Prostate gland (tissue), 2 donors: ENCODE measurements at regions not wholly inside any gene's neighbourhood (a gene's known extent, or its start where the extent isn't known, plus 50 kb on each side); places are given as distances from the start of the nearest gene placed in this dataset.

Experiments used
- DNase-seq: peaks from one replicate; pipeline ENCODE4 v3.0.0-alpha.2; 2019; ENCODE audit warnings: low spot score
- H3K27ac ChIP-seq, 2 donors: fragments of 200-600 bp; sonication (generic); 2 replicates each; pipeline ENCODE4 v1.5.1; 2017 to 2019
- H3K27me3 ChIP-seq: fragments of 200-600 bp; sonication (generic); replicated peaks from 2 replicates; pipeline ENCODE4 v1.5.1; 2019; ENCODE audit not compliant: insufficient read depth
- H3K36me3 ChIP-seq, 2 donors: fragments of 200-600 bp; sonication (generic); 1 replicate in 1 of 2; 2 replicates in 1 of 2; pipeline versions ENCODE4 v1.5.1 to v1.8.1; 2017 to 2019
- H3K4me1 ChIP-seq: fragments of 200-600 bp; sonication (generic); replicated peaks from 2 replicates; pipeline ENCODE4 v1.5.1; 2019
- H3K4me3 ChIP-seq, 2 donors: fragments of 200-600 bp; sonication (generic); 2 replicates each; pipeline ENCODE4 v1.5.1; 2017 to 2019
- H3K9me3 ChIP-seq: fragments of 200-600 bp; sonication (generic); 2 replicates; pipeline ENCODE4 v1.5.1; 2017
- CTCF ChIP-seq, 4 experiments: fragments of 200-600 bp in 2 of 4; fragments of 450-650 bp in 2 of 4; sonication (generic) in 2 of 4; IDR thresholded peaks; 1 replicate in 3 of 4; 2 replicates in 1 of 4; pipeline ENCODE4 v1.5.1; 2016 to 2019; ENCODE audit warnings: antibody characterized with exemption in 4 of 4, mild to moderate bottlenecking in 2 of 4, moderate library complexity in 2 of 4
- POLR2A ChIP-seq: fragments of 450-650 bp; IDR thresholded peaks from one replicate; pipeline ENCODE4 v1.6.1; 2016; ENCODE audit warnings: antibody characterized with exemption, mild to moderate bottlenecking
- POLR2AphosphoS5 ChIP-seq: sonication (generic); formaldehyde crosslinking; IDR thresholded peaks from one replicate; pipeline ENCODE4 v1.6.1; 2017; ENCODE audit warnings: antibody characterized with exemption
- WGBS: methylation state at CpG from one replicate; pipeline ENCODE4 v1.1.5; 2018; 5-methylcytosine and 5-hydroxymethylcytosine counted together
- intact Hi-C: fragments of 100-400 bp; cut with DNase I; formaldehyde crosslinking; loops from one replicate; pipeline ENCODE4 v1.14.2; 2022

DNA sequence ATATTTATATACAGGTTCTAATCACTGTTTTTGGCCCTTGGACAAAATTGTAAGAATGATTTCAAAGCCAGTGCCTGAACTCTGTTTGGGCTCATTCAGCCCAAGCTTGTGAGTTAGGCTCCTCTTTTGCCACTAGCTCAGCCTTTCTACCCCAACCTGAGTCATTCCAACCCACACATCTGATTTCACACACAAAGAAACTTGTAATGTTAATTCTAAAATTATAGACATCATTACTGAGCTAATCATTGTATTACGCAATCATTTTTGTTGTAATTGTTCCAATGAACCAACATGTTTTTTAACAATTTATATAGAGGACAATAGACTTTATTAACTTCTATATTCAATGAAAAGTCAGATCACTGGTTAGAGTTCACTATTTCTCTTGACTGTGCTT is 441.1 kb downstream of the ETNK1 start:
- no peaks in the 10 kb centered on the region for H3K27me3 ChIP-seq
- no peaks in the 10 kb centered on the region for H3K9me3 ChIP-seq
- no peaks in the 10 kb centered on the region for H3K4me1 ChIP-seq
- TF ChIP-seq POLR2AphosphoS5 (no peak), POLR2A (no peak), CTCF (IDR thresholded peaks at IDR 0.05) (no peak)
- no peak overlapping the region for H3K4me3 ChIP-seq
- 69% methylated on average over 1 of the region's 1 CpG for WGBS
- DNase-seq, result no peak
- intact Hi-C loops, result no loop called here
- no peaks in the 10 kb centered on the region for H3K36me3 ChIP-seq
- no peak overlapping the region for H3K27ac ChIP-seq

DNA sequence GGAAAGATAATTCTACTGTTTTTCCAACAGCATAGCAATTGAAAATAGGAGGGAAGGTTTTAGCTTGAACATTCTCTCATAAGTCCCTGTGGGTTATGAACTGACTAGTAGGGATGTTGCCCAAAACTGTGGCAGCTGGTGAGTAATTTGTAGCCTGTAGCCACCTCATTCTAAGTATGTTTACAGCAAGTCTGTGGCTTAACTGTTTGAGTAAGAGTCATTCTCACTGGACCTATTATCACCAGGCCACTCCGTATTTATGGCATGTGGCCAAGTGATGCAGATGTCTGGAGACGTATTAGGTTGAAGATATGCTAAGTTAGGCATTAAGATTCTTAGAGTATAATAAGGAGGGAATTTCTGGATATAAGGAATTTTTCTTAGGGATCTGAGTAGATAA is 458.3 kb downstream of the ETNK1 start:
- DNase-seq, result no peak

DNA sequence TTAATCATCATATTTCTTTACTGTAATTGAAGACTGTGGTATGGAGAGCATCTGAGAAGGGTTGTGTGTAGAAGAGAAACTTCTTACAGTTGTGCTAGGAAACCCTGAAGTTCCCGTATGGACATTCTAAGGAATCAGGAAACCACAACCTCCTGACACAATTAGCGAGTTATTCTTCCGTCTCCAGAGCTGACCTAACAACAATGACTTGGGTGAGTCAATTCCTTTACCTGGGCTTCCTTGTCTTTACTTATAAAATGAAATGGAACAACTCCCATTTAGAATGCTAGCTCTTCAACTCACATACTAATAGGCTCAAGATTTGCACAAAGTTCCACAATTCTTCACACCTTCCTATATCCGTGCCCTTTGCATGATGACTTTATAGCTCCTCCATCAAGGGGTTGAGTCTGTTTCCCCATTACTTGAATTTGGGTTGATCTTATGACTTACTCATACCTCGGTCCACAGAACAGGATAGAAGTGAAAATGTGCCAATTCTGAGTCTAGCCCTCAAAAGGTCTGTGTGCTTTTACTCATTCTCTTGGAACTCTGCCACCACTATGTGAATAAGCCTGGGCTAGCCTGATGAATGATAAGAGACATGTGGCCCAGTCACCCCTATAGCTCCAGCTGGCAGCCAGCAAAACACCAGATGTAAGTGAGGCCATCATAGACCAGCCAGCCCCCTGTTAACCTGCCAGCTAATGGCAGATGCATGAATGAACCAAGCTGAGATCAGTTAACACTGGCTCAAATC is 459.4 kb downstream of the ETNK1 start:
- Histone ChIP-seq H3K27ac (no peak overlapping the region), H3K4me1 (no peaks in the 10 kb centered on the region), H3K27me3 (no peaks in the 10 kb centered on the region), H3K9me3 (no peaks in the 10 kb centered on the region), H3K36me3 (no peaks in the 10 kb centered on the region), H3K4me3 (no peak overlapping the region)
- DNase-seq, result no peak
- WGBS, result 69% methylated on average over 5 of the region's 5 CpGs
- TF ChIP-seq POLR2AphosphoS5, result no peak
- TF ChIP-seq POLR2A, result no peak
- TF ChIP-seq CTCF (IDR thresholded peaks at IDR 0.05), result no peak
- intact Hi-C loops, result no loop called here

More for the DNA sequence above, 458.3 kb downstream of the ETNK1 start:
- H3K9me3 ChIP-seq, result no peaks in the 10 kb centered on the region
- H3K4me3 ChIP-seq, result no peak overlapping the region
- no peak overlapping the region for H3K27ac ChIP-seq
- H3K27me3 ChIP-seq, result no peaks in the 10 kb centered on the region
- H3K36me3 ChIP-seq, result no peaks in the 10 kb centered on the region
- intact Hi-C loops, result no loop called here
- no peaks in the 10 kb centered on the region for H3K4me1 ChIP-seq
- no peak for TF ChIP-seq POLR2A
- TF ChIP-seq CTCF (IDR thresholded peaks at IDR 0.05), result no peak
- TF ChIP-seq POLR2AphosphoS5, result no peak
- WGBS, result 43% methylated on average over 2 of the region's 2 CpGs

- 98% methylated on average over 1 of the region's 1 CpG for WGBS
- no peaks in the 10 kb centered on the region for H3K4me1 ChIP-seq
- TF ChIP-seq POLR2AphosphoS5 (no peak), CTCF (IDR thresholded peaks at IDR 0.05) (no peak), POLR2A (no peak)
- no peak overlapping the region for H3K4me3 ChIP-seq
- intact Hi-C loops, result no loop called here
- H3K9me3 ChIP-seq, result no peaks in the 10 kb centered on the region
- H3K36me3 ChIP-seq, result no peaks in the 10 kb centered on the region
- no peaks in the 10 kb centered on the region for H3K27me3 ChIP-seq
- H3K27ac ChIP-seq, result no peak overlapping the region
- DNase-seq, result no peak
Observed at GRCh38 chr12:23088594-23088993, 463.6 kb downstream of the ETNK1 start.

- H3K27ac ChIP-seq, result no peak overlapping the region
- H3K27me3 ChIP-seq, result no peaks in the 10 kb centered on the region
- no peak overlapping the region for H3K4me3 ChIP-seq
- H3K4me1 ChIP-seq, result no peaks in the 10 kb centered on the region
- TF ChIP-seq POLR2AphosphoS5, result no peak
- no peak for TF ChIP-seq CTCF (IDR thresholded peaks at IDR 0.05)
- TF ChIP-seq POLR2A, result no peak
- 79% methylated on average over 2 of the region's 2 CpGs for WGBS
- intact Hi-C loops, result no loop called here
- H3K36me3 ChIP-seq, result no peaks in the 10 kb centered on the region
- DNase-seq, result no peak
- H3K9me3 ChIP-seq, result no peaks in the 10 kb centered on the region
Observed at GRCh38 chr12:23093488-23093887, 468.5 kb downstream of the ETNK1 start.
